C1 segment of cervical spinal cord (tissue), 14 donors: ENCODE measurements at regions not wholly inside any gene's neighbourhood (a gene's known extent, or its start where the extent isn't known, plus 50 kb on each side); places are given as distances from the start of the nearest gene placed in this dataset.

Source experiments
- DNase-seq, 14 donors: peaks; one replicate each; lab custom pipeline; 2025; lab: John Stamatoyannopoulos, UW

GRCh38 chr15:86028961-86029360, 50.7 kb upstream of the AGBL1 start:
- DNase-seq, result no peak
